ENCODE measurements at regions not wholly inside any gene's neighbourhood (a gene's known extent, or its start where the extent isn't known, plus 50 kb on each side); places are given as distances from the start of the nearest gene placed in this dataset.

GRCh38 chr4:160498211-160498610, 1395.3 kb downstream of the RAPGEF2 start:
- Histone ChIP-seq H3K79me2 (ENCODE audit: control insufficient read depth, insufficient read depth, low read length) (no peaks in the 10 kb centered on the region), H3K27me3 (replicated peaks in 1 of 4; ENCODE audit: control extremely low read depth in 1 of 4, control insufficient read depth in 3 of 4, insufficient read depth in 4 of 4, low read length in 3 of 4) (no peaks in the 10 kb centered on the region), H3K4me1 (ENCODE audit: control insufficient read depth in 2 of 2, insufficient read depth in 2 of 2, low read length in 2 of 2) (no peaks in the 10 kb centered on the region), H3K9me3 (ENCODE audit: control extremely low read depth in 1 of 3, control insufficient read depth in 2 of 3, insufficient read depth in 1 of 3, low read length in 2 of 3) (no peaks in the 10 kb centered on the region), H4K20me1 (ENCODE audit: control insufficient read depth, insufficient read depth, low read length, poor library complexity, severe bottlenecking) (no peaks in the 10 kb centered on the region), H3K27ac (ENCODE audit: low read length in 2 of 2) (no peak overlapping the region), H3K9ac (ENCODE audit: low read length) (no peak overlapping the region), H2AFZ (ENCODE audit: insufficient read depth, low read depth, low read length, poor library complexity, severe bottlenecking) (no peak overlapping the region), H3K4me2 (replicated peaks; ENCODE audit: low read depth, low read length, poor library complexity, severe bottlenecking) (no peak overlapping the region), H3K4me3 (ENCODE audit: control extremely low read depth in 1 of 5, extremely low read depth in 1 of 5, insufficient read depth in 1 of 5, low read depth in 2 of 5, low read length in 4 of 5) (no peak overlapping the region), H3K36me3 (replicated peaks in 1 of 2; ENCODE audit: control extremely low read depth in 1 of 2, control insufficient read depth in 1 of 2, extremely low read depth in 1 of 2, insufficient read depth in 2 of 2, low read length in 1 of 2) (no peaks in the 10 kb centered on the region)
- Mint-ChIP-seq H3K4me1 (no peaks in the 10 kb centered on the region), H3K9me3 (ENCODE audit: insufficient read depth) (no peaks in the 10 kb centered on the region), H3K4me3 (no peak overlapping the region), H3K27me3 (no peaks in the 10 kb centered on the region), H3K27ac (no peak overlapping the region)
- ATAC-seq (ENCODE audit: low read depth): no peak
- POLR2A ChIA-PET: no interaction called here
- intact Hi-C loops (cut with micrococcal nuclease): no loop called here
- no peak for DNase-seq
- 96% methylated on average over 4 of the region's 4 CpGs for WGBS (ENCODE audit: insufficient coverage)
- TF ChIP-seq EZH2 (IDR thresholded peaks at IDR 0.05; ENCODE audit: borderline replicate concordance, insufficient read depth, low read depth, low read length, poor library complexity, severe bottlenecking) (no peak), CTCF (IDR thresholded peaks at IDR 0.05) (no peak)
- CTCF ChIA-PET: no interaction called here

- Histone ChIP-seq H4K20me1 (ENCODE audit: control insufficient read depth, insufficient read depth, low read length, poor library complexity, severe bottlenecking) (no peaks in the 10 kb centered on the region), H3K4me3 (ENCODE audit: control extremely low read depth in 1 of 5, extremely low read depth in 1 of 5, insufficient read depth in 1 of 5, low read depth in 2 of 5, low read length in 4 of 5) (no peak overlapping the region), H3K9me3 (ENCODE audit: control extremely low read depth in 1 of 3, control insufficient read depth in 2 of 3, insufficient read depth in 1 of 3, low read length in 2 of 3) (no peaks in the 10 kb centered on the region), H3K27me3 (replicated peaks in 1 of 4; ENCODE audit: control extremely low read depth in 1 of 4, control insufficient read depth in 3 of 4, insufficient read depth in 4 of 4, low read length in 3 of 4) (no peaks in the 10 kb centered on the region), H3K4me2 (replicated peaks; ENCODE audit: low read depth, low read length, poor library complexity, severe bottlenecking) (no peak overlapping the region), H3K36me3 (replicated peaks in 1 of 2; ENCODE audit: control extremely low read depth in 1 of 2, control insufficient read depth in 1 of 2, extremely low read depth in 1 of 2, insufficient read depth in 2 of 2, low read length in 1 of 2) (no peaks in the 10 kb centered on the region), H3K4me1 (ENCODE audit: control insufficient read depth in 2 of 2, insufficient read depth in 2 of 2, low read length in 2 of 2) (no peaks in the 10 kb centered on the region), H3K79me2 (ENCODE audit: control insufficient read depth, insufficient read depth, low read length) (no peaks in the 10 kb centered on the region), H2AFZ (ENCODE audit: insufficient read depth, low read depth, low read length, poor library complexity, severe bottlenecking) (no peak overlapping the region), H3K9ac (ENCODE audit: low read length) (no peak overlapping the region), H3K27ac (ENCODE audit: low read length in 2 of 2) (no peak overlapping the region)
- ChIA-PET CTCF (no interaction called here), POLR2A (no interaction called here)
- TF ChIP-seq CTCF (IDR thresholded peaks at IDR 0.05): no peak
- TF ChIP-seq EZH2 (IDR thresholded peaks at IDR 0.05; ENCODE audit: borderline replicate concordance, insufficient read depth, low read depth, low read length, poor library complexity, severe bottlenecking): no peak
- WGBS (ENCODE audit: insufficient coverage): 61% methylated on average over 2 of the region's 4 CpGs
- no peak for ATAC-seq (ENCODE audit: low read depth)
- Mint-ChIP-seq H3K9me3 (ENCODE audit: insufficient read depth) (no peaks in the 10 kb centered on the region), H3K27ac (no peak overlapping the region), H3K4me3 (no peak overlapping the region), H3K4me1 (no peaks in the 10 kb centered on the region), H3K27me3 (no peaks in the 10 kb centered on the region)
- intact Hi-C loops (cut with micrococcal nuclease): no loop called here
- no peak for DNase-seq
Measured at GRCh38 chr4:160505724-160506123, 1402.8 kb downstream of the RAPGEF2 start.

Measured in B cell (primary cell).